ENCODE measurements at regions not wholly inside any gene's neighbourhood (a gene's known extent, or its start where the extent isn't known, plus 50 kb on each side); places are given as distances from the start of the nearest gene placed in this dataset.

DNA sequence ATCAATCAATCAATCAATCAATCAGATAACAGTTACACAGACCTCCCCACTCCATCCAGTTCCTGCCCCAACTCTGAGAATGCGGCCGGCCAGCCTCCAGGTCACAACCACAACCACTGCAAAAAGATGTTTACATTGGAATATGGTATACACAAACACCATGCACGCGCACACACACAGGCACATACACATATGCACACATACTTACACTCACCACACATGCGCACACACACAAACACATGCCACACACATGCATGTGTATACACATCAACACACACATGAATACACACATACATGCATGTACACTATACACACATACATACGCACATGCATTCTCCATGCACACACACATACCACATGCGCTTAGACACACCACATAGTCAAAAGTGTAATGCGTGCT lies 131.1 kb downstream of the PXDC1 start:
- no peak for DNase-seq (ENCODE audit: low spot score)
- TF ChIP-seq GABPB1 (CRISPR knock-in tag; IDR thresholded peaks at IDR 0.05): no peak
- TF ChIP-seq, protein P1, sequence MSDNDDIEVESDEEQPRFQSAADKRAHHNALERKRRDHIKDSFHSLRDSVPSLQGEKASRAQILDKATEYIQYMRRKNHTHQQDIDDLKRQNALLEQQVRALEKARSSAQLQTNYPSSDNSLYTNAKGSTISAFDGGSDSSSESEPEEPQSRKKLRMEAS (CRISPR knock-in tag; IDR thresholded peaks at IDR 0.05): no peak
- no peak for TF ChIP-seq HMGA2 (CRISPR knock-in tag; IDR thresholded peaks at IDR 0.05)
- TF ChIP-seq NFATC4 (CRISPR knock-in tag; IDR thresholded peaks at IDR 0.05): no peak
- no peak for TF ChIP-seq SOX15 (CRISPR knock-in tag; IDR thresholded peaks at IDR 0.05)
- no peak for TF ChIP-seq ZNF138 (CRISPR knock-in tag; conservative IDR thresholded peaks at IDR 0.05)
- TF ChIP-seq ZNF423 (CRISPR knock-in tag; IDR thresholded peaks at IDR 0.05): no peak
- TF ChIP-seq FOXJ3 (CRISPR knock-in tag; IDR thresholded peaks at IDR 0.05; ENCODE audit: borderline replicate concordance): no peak
- TF ChIP-seq, protein P2, sequence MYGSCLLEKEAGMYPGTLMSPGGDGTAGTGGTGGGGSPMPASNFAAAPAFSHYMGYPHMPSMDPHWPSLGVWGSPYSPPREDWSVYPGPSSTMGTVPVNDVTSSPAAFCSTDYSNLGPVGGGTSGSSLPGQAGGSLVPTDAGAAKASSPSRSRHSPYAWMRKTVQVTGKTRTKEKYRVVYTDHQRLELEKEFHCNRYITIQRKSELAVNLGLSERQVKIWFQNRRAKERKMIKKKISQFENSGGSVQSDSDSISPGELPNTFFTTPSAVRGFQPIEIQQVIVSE (CRISPR knock-in tag; IDR thresholded peaks at IDR 0.05; ENCODE audit: borderline replicate concordance): no peak
- TF ChIP-seq ZNF219 (CRISPR knock-in tag; IDR thresholded peaks at IDR 0.05; ENCODE audit: borderline replicate concordance): no peak
- TF ChIP-seq CREM (CRISPR knock-in tag; IDR thresholded peaks at IDR 0.05): no peak
- no peak for TF ChIP-seq NFE2L1 (CRISPR knock-in tag; IDR thresholded peaks at IDR 0.05)
- TF ChIP-seq, protein P3, sequence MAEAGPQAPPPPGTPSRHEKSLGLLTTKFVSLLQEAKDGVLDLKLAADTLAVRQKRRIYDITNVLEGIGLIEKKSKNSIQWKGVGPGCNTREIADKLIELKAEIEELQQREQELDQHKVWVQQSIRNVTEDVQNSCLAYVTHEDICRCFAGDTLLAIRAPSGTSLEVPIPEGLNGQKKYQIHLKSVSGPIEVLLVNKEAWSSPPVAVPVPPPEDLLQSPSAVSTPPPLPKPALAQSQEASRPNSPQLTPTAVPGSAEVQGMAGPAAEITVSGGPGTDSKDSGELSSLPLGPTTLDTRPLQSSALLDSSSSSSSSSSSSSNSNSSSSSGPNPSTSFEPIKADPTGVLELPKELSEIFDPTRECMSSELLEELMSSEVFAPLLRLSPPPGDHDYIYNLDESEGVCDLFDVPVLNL (CRISPR knock-in tag; IDR thresholded peaks at IDR 0.05; ENCODE audit: borderline replicate concordance, low read depth): no peak
- TF ChIP-seq, protein P4, sequence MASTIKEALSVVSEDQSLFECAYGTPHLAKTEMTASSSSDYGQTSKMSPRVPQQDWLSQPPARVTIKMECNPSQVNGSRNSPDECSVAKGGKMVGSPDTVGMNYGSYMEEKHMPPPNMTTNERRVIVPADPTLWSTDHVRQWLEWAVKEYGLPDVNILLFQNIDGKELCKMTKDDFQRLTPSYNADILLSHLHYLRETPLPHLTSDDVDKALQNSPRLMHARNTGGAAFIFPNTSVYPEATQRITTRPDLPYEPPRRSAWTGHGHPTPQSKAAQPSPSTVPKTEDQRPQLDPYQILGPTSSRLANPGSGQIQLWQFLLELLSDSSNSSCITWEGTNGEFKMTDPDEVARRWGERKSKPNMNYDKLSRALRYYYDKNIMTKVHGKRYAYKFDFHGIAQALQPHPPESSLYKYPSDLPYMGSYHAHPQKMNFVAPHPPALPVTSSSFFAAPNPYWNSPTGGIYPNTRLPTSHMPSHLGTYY (CRISPR knock-in tag; IDR thresholded peaks at IDR 0.05): no peak
- no peak for TF ChIP-seq JUN (CRISPR knock-in tag; IDR thresholded peaks at IDR 0.05)
- no peak for TF ChIP-seq ZNF416 (CRISPR knock-in tag; IDR thresholded peaks at IDR 0.05)
- no peak for TF ChIP-seq ATF1 (CRISPR knock-in tag; IDR thresholded peaks at IDR 0.05)
- no peaks in the 10 kb centered on the region; the same call in 1 of the 2 replicates for H3K9me3 Mint-ChIP-seq
- H3K36me3 Mint-ChIP-seq: no peaks in the 10 kb centered on the region
- H3K27me3 Mint-ChIP-seq (ENCODE audit: low read depth): peaks cover 11% of the 10 kb centered on the region
- no peak for ATAC-seq
- POLR2A ChIA-PET: no interaction called here
- H3K27ac Mint-ChIP-seq: no peak overlapping the region
- H3K4me3 Mint-ChIP-seq: no peak overlapping the region
- peaks cover 20% of the 10 kb centered on the region for H3K4me1 Mint-ChIP-seq
- CTCF ChIA-PET: interaction anchor here (0.5 kb wide), 1 partner anchor 132 kb away, joined by 4 read pairs; no protein-coding TSS in a partner anchor

DNA sequence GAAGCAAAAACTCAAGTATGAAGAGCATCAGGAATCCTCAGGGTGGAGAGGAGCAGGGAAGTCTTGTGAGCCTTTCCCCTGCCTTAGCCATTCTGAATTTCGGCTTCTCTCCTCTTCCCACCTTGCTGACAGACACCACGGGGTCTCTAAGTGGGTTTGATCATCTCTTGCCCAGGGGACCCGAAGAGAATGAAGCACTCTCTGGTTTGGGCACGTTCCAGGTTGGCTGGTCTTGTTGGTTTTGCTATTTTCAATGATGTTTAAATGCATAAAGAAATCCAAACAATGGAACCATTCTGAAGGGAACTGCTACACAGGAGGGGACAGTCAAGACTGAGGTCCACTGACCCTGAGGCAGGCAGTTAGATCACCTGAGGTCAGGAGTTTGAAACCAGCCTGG lies 131.7 kb downstream of the PXDC1 start:
- H3K27ac Mint-ChIP-seq: no peak overlapping the region
- peaks cover 15% of the 10 kb centered on the region for H3K4me1 Mint-ChIP-seq
- H3K36me3 Mint-ChIP-seq: no peaks in the 10 kb centered on the region
- no peaks in the 10 kb centered on the region; the same call in 1 of the 2 replicates for H3K9me3 Mint-ChIP-seq
- H3K27me3 Mint-ChIP-seq (ENCODE audit: low read depth): peaks cover 11% of the 10 kb centered on the region
- DNase-seq (ENCODE audit: low spot score): no peak
- CTCF ChIA-PET: no interaction called here
- POLR2A ChIA-PET: no interaction called here
- TF ChIP-seq, protein P1 (CRISPR knock-in tag; IDR thresholded peaks at IDR 0.05): no peak
- TF ChIP-seq JAZF1 (CRISPR knock-in tag; IDR thresholded peaks at IDR 0.05): no peak
- TF ChIP-seq, protein P4 (CRISPR knock-in tag; IDR thresholded peaks at IDR 0.05): no peak
- no peak for TF ChIP-seq NFYB (CRISPR knock-in tag; conservative IDR thresholded peaks at IDR 0.05; ENCODE audit: low read depth)
- no peak for TF ChIP-seq ZBTB21 (CRISPR knock-in tag; IDR thresholded peaks at IDR 0.05; ENCODE audit: borderline replicate concordance)
- TF ChIP-seq ZNF219 (CRISPR knock-in tag; IDR thresholded peaks at IDR 0.05; ENCODE audit: borderline replicate concordance): no peak
- TF ChIP-seq GTF2I (CRISPR knock-in tag; conservative IDR thresholded peaks at IDR 0.05): no peak
- TF ChIP-seq NR1H2 (CRISPR knock-in tag; IDR thresholded peaks at IDR 0.05): no peak
- TF ChIP-seq, protein P5, sequence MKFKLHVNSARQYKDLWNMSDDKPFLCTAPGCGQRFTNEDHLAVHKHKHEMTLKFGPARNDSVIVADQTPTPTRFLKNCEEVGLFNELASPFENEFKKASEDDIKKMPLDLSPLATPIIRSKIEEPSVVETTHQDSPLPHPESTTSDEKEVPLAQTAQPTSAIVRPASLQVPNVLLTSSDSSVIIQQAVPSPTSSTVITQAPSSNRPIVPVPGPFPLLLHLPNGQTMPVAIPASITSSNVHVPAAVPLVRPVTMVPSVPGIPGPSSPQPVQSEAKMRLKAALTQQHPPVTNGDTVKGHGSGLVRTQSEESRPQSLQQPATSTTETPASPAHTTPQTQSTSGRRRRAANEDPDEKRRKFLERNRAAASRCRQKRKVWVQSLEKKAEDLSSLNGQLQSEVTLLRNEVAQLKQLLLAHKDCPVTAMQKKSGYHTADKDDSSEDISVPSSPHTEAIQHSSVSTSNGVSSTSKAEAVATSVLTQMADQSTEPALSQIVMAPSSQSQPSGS (CRISPR knock-in tag; IDR thresholded peaks at IDR 0.05; ENCODE audit: borderline replicate concordance, low read depth): no peak
- no peak for TF ChIP-seq TEAD4 (CRISPR knock-in tag; IDR thresholded peaks at IDR 0.05)
- no peak for TF ChIP-seq OVOL2 (CRISPR knock-in tag; IDR thresholded peaks at IDR 0.05; ENCODE audit: borderline replicate concordance)
- TF ChIP-seq IRF2 (CRISPR knock-in tag; IDR thresholded peaks at IDR 0.05; ENCODE audit: borderline replicate concordance, low read depth): no peak
- no peak for TF ChIP-seq NFE2L1 (CRISPR knock-in tag; IDR thresholded peaks at IDR 0.05)
- TF ChIP-seq ZNF416 (CRISPR knock-in tag; IDR thresholded peaks at IDR 0.05): no peak
- no peak overlapping the region for H3K4me3 Mint-ChIP-seq
- no peak for ATAC-seq

All from WTC11 (cell line).